Keratinocyte (primary cell): ENCODE measurements at regions not wholly inside any gene's neighbourhood (a gene's known extent, or its start where the extent isn't known, plus 50 kb on each side); places are given as distances from the start of the nearest gene placed in this dataset.

Source experiments
- DNase-seq: peaks from one replicate; pipeline ENCODE4 v3.0.0-alpha.2; 2011; ENCODE audit warnings: low read depth, missing footprints, low spot score
- FAIRE-seq: peaks from 2 replicates; lab custom pipeline; 2011; peaks lifted over from hg19 to GRCh38; lab: Jason Lieb, UNC
- H2AFZ ChIP-seq: 2 replicates; pipeline ENCODE4 v1.6.0; 2012; ENCODE audit warnings: low read length, control low read depth, inconsistent platforms; ENCODE audit not compliant: control insufficient read depth
- H3K27ac ChIP-seq: 2 replicates; pipeline ENCODE4 v1.5.1; 2011; ENCODE audit warnings: low read length; ENCODE audit not compliant: control insufficient read depth, insufficient read depth
- H3K27me3 ChIP-seq: 3 replicates; pipeline ENCODE4 v1.6.0; 2011; ENCODE audit warnings: low read length; ENCODE audit not compliant: control insufficient read depth, insufficient read depth; ENCODE audit errors: extremely low read depth
- H3K36me3 ChIP-seq, 2 experiments: 2 replicates in 1 of 2; 3 replicates in 1 of 2; pipeline ENCODE4 v1.5.1; 2011; ENCODE audit warnings: low read length in 2 of 2, mild to moderate bottlenecking in 1 of 2; ENCODE audit not compliant: control insufficient read depth in 2 of 2, insufficient read depth in 2 of 2; ENCODE audit errors: extremely low read depth in 1 of 2
- H3K4me1 ChIP-seq: 3 replicates; pipeline ENCODE4 v1.5.1; 2011; ENCODE audit warnings: low read length; ENCODE audit not compliant: control insufficient read depth, insufficient read depth; ENCODE audit errors: extremely low read depth
- H3K4me2 ChIP-seq: 3 replicates; pipeline ENCODE4 v1.6.0; 2011; ENCODE audit warnings: low read depth, low read length; ENCODE audit not compliant: control insufficient read depth, insufficient read depth; ENCODE audit errors: extremely low read depth
- H3K4me3 ChIP-seq, 3 experiments: fragments of 200-600 bp in 1 of 3; sonication (generic) in 1 of 3; 2 replicates in 2 of 3; 3 replicates in 1 of 3; pipeline ENCODE4 v1.5.1; 2011 to 2016; ENCODE audit warnings: low read length in 3 of 3, mild to moderate bottlenecking in 3 of 3, control low read depth in 2 of 3, inconsistent platforms in 1 of 3, low read depth in 1 of 3, mixed read lengths in 1 of 3, mixed run types in 1 of 3, moderate library complexity in 1 of 3; ENCODE audit not compliant: control insufficient read depth in 2 of 3, insufficient read depth in 2 of 3; ENCODE audit errors: extremely low read depth in 1 of 3
- H3K79me2 ChIP-seq: 2 replicates; pipeline ENCODE4 v1.6.0; 2012; ENCODE audit warnings: low read length; ENCODE audit not compliant: control insufficient read depth, insufficient read depth
- H3K9ac ChIP-seq: 3 replicates; pipeline ENCODE4 v1.6.0; 2011; ENCODE audit warnings: low read length; ENCODE audit not compliant: control insufficient read depth, insufficient read depth; ENCODE audit errors: extremely low read depth
- H3K9me1 ChIP-seq: 3 replicates; pipeline ENCODE4 v1.6.0; 2011; ENCODE audit warnings: low read length; ENCODE audit not compliant: control insufficient read depth, insufficient read depth; ENCODE audit errors: extremely low read depth
- H3K9me3 ChIP-seq: 2 replicates; pipeline ENCODE4 v1.5.1; 2012; ENCODE audit warnings: low read depth, low read length; ENCODE audit not compliant: control insufficient read depth
- H4K20me1 ChIP-seq: 3 replicates; pipeline ENCODE4 v1.6.0; 2011; ENCODE audit warnings: low read length; ENCODE audit not compliant: control insufficient read depth, insufficient read depth; ENCODE audit errors: extremely low read depth
- EZH2 ChIP-seq: IDR thresholded peaks from one replicate; pipeline ENCODE4 v1.6.1; 2012; ENCODE audit warnings: inconsistent platforms, mild to moderate bottlenecking, low read length, moderate library complexity
- dilution Hi-C: fragments of 300-500 bp; cut with MboI; formaldehyde crosslinking; loops from one replicate; pipeline ENCODE4 v1.7.0; 2020; ENCODE audit warnings: low sequenced_read_pairs; ENCODE audit not compliant: extremely low pct_ligation_motif_present
- TF ChIP-seq, protein P1 (sequence below), 3 experiments: IDR thresholded peaks in 1 of 3; conservative IDR thresholded peaks in 1 of 3; optimal IDR thresholded peaks in 1 of 3; 2 replicates in 2 of 3; 3 replicates in 1 of 3; pipeline versions ENCODE3 to v1.5.1; 2011; ENCODE audit warnings: low read length in 3 of 3, mild to moderate bottlenecking in 3 of 3, moderate library complexity in 2 of 3, control low read depth in 1 of 3, inconsistent platforms in 1 of 3; ENCODE audit not compliant: insufficient read depth in 2 of 3; ENCODE audit errors: extremely low read depth in 1 of 3

DNA sequence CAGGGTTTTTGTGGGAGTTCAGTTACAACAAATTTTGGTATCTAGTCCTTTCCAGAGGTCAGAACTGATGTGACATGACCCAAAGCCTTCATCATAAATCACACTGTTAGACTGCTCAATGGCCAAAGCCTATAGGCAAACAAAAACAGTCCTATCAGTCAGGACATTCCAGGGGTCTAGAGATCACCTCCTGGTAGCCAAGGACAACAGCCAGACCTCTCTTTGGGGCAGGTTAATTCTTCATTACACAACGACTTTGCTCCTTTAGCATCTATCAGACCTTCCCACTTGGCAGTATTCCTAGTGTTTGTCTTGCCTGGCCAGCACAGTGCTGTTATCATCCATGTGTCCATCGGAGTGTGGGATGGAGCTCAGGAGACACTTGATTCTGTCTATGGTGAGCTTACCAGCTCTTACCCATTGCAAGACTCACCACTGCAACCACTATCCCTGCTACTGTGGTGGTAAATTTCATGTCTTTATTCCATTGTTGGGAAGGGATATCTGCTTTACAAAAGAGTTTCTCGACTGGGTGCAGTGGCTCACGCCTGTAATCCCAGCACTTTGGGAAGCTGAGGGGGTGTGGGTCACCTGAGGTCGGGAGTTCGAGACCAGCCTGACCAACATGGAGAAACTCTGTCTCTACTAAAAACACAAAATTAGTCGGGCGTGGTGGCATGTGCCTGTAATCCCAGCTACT, 95.5 kb upstream of the DHX40 start:
- Histone ChIP-seq H3K9me3 (no peaks in the 10 kb centered on the region), H2AFZ (no peak overlapping the region), H3K79me2 (no peaks in the 10 kb centered on the region), H3K9me1 (no peaks in the 10 kb centered on the region), H3K36me3 (no peaks in the 10 kb centered on the region), H3K4me3 (no peak overlapping the region), H3K27me3 (no peaks in the 10 kb centered on the region), H3K4me2 (no peak overlapping the region), H4K20me1 (no peaks in the 10 kb centered on the region), H3K27ac (no peak overlapping the region), H3K9ac (no peak overlapping the region), H3K4me1 (no peaks in the 10 kb centered on the region)
- dilution Hi-C loops, result no loop called here
- FAIRE-seq (no peak), DNase-seq (no peak)
- TF ChIP-seq, protein P1, sequence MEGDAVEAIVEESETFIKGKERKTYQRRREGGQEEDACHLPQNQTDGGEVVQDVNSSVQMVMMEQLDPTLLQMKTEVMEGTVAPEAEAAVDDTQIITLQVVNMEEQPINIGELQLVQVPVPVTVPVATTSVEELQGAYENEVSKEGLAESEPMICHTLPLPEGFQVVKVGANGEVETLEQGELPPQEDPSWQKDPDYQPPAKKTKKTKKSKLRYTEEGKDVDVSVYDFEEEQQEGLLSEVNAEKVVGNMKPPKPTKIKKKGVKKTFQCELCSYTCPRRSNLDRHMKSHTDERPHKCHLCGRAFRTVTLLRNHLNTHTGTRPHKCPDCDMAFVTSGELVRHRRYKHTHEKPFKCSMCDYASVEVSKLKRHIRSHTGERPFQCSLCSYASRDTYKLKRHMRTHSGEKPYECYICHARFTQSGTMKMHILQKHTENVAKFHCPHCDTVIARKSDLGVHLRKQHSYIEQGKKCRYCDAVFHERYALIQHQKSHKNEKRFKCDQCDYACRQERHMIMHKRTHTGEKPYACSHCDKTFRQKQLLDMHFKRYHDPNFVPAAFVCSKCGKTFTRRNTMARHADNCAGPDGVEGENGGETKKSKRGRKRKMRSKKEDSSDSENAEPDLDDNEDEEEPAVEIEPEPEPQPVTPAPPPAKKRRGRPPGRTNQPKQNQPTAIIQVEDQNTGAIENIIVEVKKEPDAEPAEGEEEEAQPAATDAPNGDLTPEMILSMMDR (optimal IDR thresholded peaks at IDR 0.05 in 1 of 3, IDR thresholded peaks at IDR 0.05 in 1 of 3, conservative IDR thresholded peaks at IDR 0.05 in 1 of 3; ENCODE audit: extremely low read depth in 1 of 3, insufficient read depth in 2 of 3, low read length in 3 of 3), result no peak
- no peak for TF ChIP-seq EZH2

DNA sequence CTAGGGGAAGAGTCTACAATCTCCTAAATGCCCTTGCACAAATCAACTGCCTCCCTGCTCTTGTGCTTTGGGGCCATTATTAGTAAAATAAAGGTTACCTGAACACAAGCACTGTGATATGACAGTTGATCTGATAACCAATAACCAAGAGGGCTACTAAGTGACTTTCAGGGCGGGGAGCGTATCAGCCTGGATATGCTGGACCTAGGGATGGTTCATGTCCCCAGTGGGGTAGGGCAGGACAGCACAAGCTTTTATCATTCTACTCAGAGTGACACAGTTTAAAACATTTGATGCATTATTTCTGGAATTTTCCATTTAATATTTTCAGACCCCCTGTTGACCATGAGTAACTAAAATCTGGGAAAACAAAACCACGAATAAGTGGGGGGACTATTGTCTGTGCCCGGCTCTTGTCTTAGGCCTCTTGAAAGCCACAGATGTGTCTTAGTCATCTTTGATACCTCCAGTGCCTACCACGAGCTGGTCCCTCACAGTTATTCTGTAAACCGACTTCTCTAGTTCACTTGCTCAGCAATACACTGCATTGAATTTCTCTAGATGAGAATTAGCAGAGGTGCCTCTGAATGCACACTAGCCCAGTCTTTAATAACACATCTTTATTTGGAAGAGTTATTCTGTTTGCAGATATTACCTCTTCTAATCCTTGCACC, 94.6 kb upstream of the DHX40 start:
- Histone ChIP-seq H3K27ac (no peak overlapping the region), H4K20me1 (no peaks in the 10 kb centered on the region), H3K36me3 (no peaks in the 10 kb centered on the region), H2AFZ (no peak overlapping the region), H3K9ac (no peak overlapping the region), H3K9me1 (no peaks in the 10 kb centered on the region), H3K27me3 (no peaks in the 10 kb centered on the region), H3K9me3 (no peaks in the 10 kb centered on the region), H3K79me2 (no peaks in the 10 kb centered on the region), H3K4me2 (no peak overlapping the region), H3K4me1 (no peaks in the 10 kb centered on the region), H3K4me3 (no peak overlapping the region)
- TF ChIP-seq EZH2, result no peak
- TF ChIP-seq, protein P1 (optimal IDR thresholded peaks at IDR 0.05 in 1 of 3, IDR thresholded peaks at IDR 0.05 in 1 of 3, conservative IDR thresholded peaks at IDR 0.05 in 1 of 3; ENCODE audit: extremely low read depth in 1 of 3, insufficient read depth in 2 of 3, low read length in 3 of 3), result no peak
- DNase-seq, result no peak
- dilution Hi-C loops, result no loop called here
- no peak for FAIRE-seq
